Neural cell (in vitro differentiated cells): ENCODE measurements at regions not wholly inside any gene's neighbourhood (a gene's known extent, or its start where the extent isn't known, plus 50 kb on each side); places are given as distances from the start of the nearest gene placed in this dataset.

Source experiments
- MXI1 ChIP-seq: fragments of 450-650 bp; conservative IDR thresholded peaks from 2 replicates; pipeline ENCODE4 v1.6.1; 2014; ENCODE audit warnings: antibody characterized with exemption, mild to moderate bottlenecking; ENCODE audit not compliant: poor library complexity, severe bottlenecking
- RAD21 ChIP-seq: fragments of 450-650 bp; conservative IDR thresholded peaks from 2 replicates; pipeline ENCODE4 v1.6.1; 2014; ENCODE audit warnings: antibody characterized with exemption, mild to moderate bottlenecking, moderate library complexity
- TF ChIP-seq, protein P1 (sequence below): fragments of 450-650 bp; IDR thresholded peaks from 2 replicates; pipeline ENCODE4 v1.5.1; 2014; ENCODE audit warnings: antibody characterized with exemption, mild to moderate bottlenecking, moderate library complexity; ENCODE audit not compliant: poor library complexity, severe bottlenecking
- TF ChIP-seq, protein P2 (sequence below): IDR thresholded peaks from 2 replicates; pipeline ENCODE4 v1.6.1; 2012; ENCODE audit warnings: borderline replicate concordance

DNA sequence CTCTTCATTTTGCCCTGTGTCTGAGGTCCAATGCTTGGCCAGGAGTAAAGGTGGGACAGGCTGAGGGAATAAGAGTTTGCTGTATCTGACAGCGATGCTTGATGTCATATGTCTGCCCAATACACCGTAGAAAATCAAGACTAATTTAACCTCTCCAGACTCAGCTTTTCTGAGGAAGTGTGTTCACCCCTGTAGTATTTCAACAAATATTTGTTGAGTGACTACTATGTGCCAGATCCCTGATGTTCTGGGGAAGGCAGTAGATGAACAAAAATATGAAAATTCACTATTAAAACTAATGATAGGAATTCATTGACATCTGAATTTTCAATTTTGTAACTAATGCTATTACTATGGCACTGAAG lies 489.7 kb downstream of the EBF1 start:
- TF ChIP-seq, protein P1, sequence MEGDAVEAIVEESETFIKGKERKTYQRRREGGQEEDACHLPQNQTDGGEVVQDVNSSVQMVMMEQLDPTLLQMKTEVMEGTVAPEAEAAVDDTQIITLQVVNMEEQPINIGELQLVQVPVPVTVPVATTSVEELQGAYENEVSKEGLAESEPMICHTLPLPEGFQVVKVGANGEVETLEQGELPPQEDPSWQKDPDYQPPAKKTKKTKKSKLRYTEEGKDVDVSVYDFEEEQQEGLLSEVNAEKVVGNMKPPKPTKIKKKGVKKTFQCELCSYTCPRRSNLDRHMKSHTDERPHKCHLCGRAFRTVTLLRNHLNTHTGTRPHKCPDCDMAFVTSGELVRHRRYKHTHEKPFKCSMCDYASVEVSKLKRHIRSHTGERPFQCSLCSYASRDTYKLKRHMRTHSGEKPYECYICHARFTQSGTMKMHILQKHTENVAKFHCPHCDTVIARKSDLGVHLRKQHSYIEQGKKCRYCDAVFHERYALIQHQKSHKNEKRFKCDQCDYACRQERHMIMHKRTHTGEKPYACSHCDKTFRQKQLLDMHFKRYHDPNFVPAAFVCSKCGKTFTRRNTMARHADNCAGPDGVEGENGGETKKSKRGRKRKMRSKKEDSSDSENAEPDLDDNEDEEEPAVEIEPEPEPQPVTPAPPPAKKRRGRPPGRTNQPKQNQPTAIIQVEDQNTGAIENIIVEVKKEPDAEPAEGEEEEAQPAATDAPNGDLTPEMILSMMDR = no peak
- TF ChIP-seq, protein P2, sequence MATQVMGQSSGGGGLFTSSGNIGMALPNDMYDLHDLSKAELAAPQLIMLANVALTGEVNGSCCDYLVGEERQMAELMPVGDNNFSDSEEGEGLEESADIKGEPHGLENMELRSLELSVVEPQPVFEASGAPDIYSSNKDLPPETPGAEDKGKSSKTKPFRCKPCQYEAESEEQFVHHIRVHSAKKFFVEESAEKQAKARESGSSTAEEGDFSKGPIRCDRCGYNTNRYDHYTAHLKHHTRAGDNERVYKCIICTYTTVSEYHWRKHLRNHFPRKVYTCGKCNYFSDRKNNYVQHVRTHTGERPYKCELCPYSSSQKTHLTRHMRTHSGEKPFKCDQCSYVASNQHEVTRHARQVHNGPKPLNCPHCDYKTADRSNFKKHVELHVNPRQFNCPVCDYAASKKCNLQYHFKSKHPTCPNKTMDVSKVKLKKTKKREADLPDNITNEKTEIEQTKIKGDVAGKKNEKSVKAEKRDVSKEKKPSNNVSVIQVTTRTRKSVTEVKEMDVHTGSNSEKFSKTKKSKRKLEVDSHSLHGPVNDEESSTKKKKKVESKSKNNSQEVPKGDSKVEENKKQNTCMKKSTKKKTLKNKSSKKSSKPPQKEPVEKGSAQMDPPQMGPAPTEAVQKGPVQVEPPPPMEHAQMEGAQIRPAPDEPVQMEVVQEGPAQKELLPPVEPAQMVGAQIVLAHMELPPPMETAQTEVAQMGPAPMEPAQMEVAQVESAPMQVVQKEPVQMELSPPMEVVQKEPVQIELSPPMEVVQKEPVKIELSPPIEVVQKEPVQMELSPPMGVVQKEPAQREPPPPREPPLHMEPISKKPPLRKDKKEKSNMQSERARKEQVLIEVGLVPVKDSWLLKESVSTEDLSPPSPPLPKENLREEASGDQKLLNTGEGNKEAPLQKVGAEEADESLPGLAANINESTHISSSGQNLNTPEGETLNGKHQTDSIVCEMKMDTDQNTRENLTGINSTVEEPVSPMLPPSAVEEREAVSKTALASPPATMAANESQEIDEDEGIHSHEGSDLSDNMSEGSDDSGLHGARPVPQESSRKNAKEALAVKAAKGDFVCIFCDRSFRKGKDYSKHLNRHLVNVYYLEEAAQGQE = no peak
- TF ChIP-seq MXI1 = no peak
- no peak for TF ChIP-seq RAD21
